GM20000 (cell line): ENCODE measurements at regions not wholly inside any gene's neighbourhood (a gene's known extent, or its start where the extent isn't known, plus 50 kb on each side); places are given as distances from the start of the nearest gene placed in this dataset.

ENCODE experiments used
- DNase-seq: peaks from one replicate; pipeline ENCODE4 v3.0.0; 2012; ENCODE audit warnings: low spot score
- CTCF ChIP-seq: IDR thresholded peaks from 2 replicates; pipeline ENCODE4 v1.5.1; 2012; ENCODE audit warnings: mild to moderate bottlenecking, control low read depth; ENCODE audit errors: extremely low read depth, missing control alignments

- no peak for DNase-seq
- no peak for TF ChIP-seq CTCF
Observed at GRCh38 chr6:54040545-54040944, 70.7 kb upstream of the MLIP start.

- TF ChIP-seq CTCF: no peak
- DNase-seq: no peak
Observed at GRCh38 chr6:54041239-54041638, 70.0 kb upstream of the MLIP start.

GRCh38 chr6:54043360-54043759 lies 67.9 kb upstream of the MLIP start:
- no peak for DNase-seq
- TF ChIP-seq CTCF: no peak

GRCh38 chr6:54044059-54044458 lies 67.2 kb upstream of the MLIP start:
- TF ChIP-seq CTCF: no peak
- no peak for DNase-seq

- no peak for DNase-seq
- TF ChIP-seq CTCF: no peak
Observed at GRCh38 chr6:54048782-54049181, 62.5 kb upstream of the MLIP start.

- DNase-seq: no peak
- no peak for TF ChIP-seq CTCF
Observed at GRCh38 chr6:54050750-54051149, 60.5 kb upstream of the MLIP start.

- TF ChIP-seq CTCF: no peak
- DNase-seq: no peak
Observed at GRCh38 chr6:54053881-54054391, 57.3 kb upstream of the MLIP start.
